GM21390 (cell line): ENCODE measurements at regions not wholly inside any gene's neighbourhood (a gene's known extent, or its start where the extent isn't known, plus 50 kb on each side); places are given as distances from the start of the nearest gene placed in this dataset.

Experiments used
- ATAC-seq: cut with Tn5 transposase; IDR thresholded peaks from one replicate; pipeline ENCODE4 v1.9.1; 2021; ENCODE audit not compliant: unreplicated experiment

GRCh38 chr17:5784791-5785190 lies 200.5 kb upstream of the NLRP1 start:
- no peak for ATAC-seq

- ATAC-seq: no peak
Measured at GRCh38 chr17:5785338-5785737, 201.0 kb upstream of the NLRP1 start.

- peak; percentile 45 for ATAC-seq
Measured at GRCh38 chr17:5785867-5786509, 201.7 kb upstream of the NLRP1 start.

- no peak for ATAC-seq
Measured at GRCh38 chr17:5786510-5786875, 202.2 kb upstream of the NLRP1 start.

GRCh38 chr17:5788266-5788900 lies 204.1 kb upstream of the NLRP1 start:
- ATAC-seq: no peak

- ATAC-seq: no peak
Measured at GRCh38 chr17:5789528-5789927, 205.2 kb upstream of the NLRP1 start.

GRCh38 chr17:5793157-5793556 lies 208.8 kb upstream of the NLRP1 start:
- no peak for ATAC-seq

- ATAC-seq: no peak
Measured at GRCh38 chr17:5793899-5794298, 209.6 kb upstream of the NLRP1 start.

- ATAC-seq: no peak
Measured at GRCh38 chr17:5794385-5794784, 210.1 kb upstream of the NLRP1 start.

- no peak for ATAC-seq
Measured at GRCh38 chr17:5794881-5795506, 210.7 kb upstream of the NLRP1 start.

- ATAC-seq: no peak
Measured at GRCh38 chr17:5797447-5798050, 213.2 kb upstream of the NLRP1 start.

- ATAC-seq: no peak
Measured at GRCh38 chr17:5798094-5798493, 213.8 kb upstream of the NLRP1 start.

GRCh38 chr17:5800131-5800530 lies 215.8 kb upstream of the NLRP1 start:
- no peak for ATAC-seq

GRCh38 chr17:5800646-5801045 lies 216.3 kb upstream of the NLRP1 start:
- no peak for ATAC-seq

- no peak for ATAC-seq
Measured at GRCh38 chr17:5804251-5804650, 219.9 kb upstream of the NLRP1 start.

GRCh38 chr17:5809056-5809455 lies 224.7 kb upstream of the NLRP1 start:
- ATAC-seq: no peak

- ATAC-seq: no peak
Measured at GRCh38 chr17:5809580-5810188, 225.4 kb upstream of the NLRP1 start.

GRCh38 chr17:5812590-5812989 lies 228.3 kb upstream of the NLRP1 start:
- no peak for ATAC-seq

- no peak for ATAC-seq
Measured at GRCh38 chr17:5813357-5813756, 229.0 kb upstream of the NLRP1 start.

- no peak for ATAC-seq
Measured at GRCh38 chr17:5815396-5815795, 231.1 kb upstream of the NLRP1 start.

- ATAC-seq: no peak
Measured at GRCh38 chr17:5816491-5817070, 232.3 kb upstream of the NLRP1 start.
